Right kidney (tissue), 1 donor: ENCODE measurements at regions not wholly inside any gene's neighbourhood (a gene's known extent, or its start where the extent isn't known, plus 50 kb on each side); places are given as distances from the start of the nearest gene placed in this dataset.
"Not testable (repeated sequence)": the region's sequence is repeated elsewhere in the genome, so short reads cannot be mapped to it uniquely, and the experiment has no call there.

ENCODE experiments used
- DNase-seq: peaks from one replicate; pipeline ENCODE4 v3.0.0-alpha.2; 2016

GRCh38 chr3:78257951-78258530 is 1218.1 kb downstream of the ROBO2 start:
- no peak for DNase-seq

- DNase-seq = no peak
Observed at GRCh38 chr3:78258798-78259197, 1218.9 kb downstream of the ROBO2 start.

DNA sequence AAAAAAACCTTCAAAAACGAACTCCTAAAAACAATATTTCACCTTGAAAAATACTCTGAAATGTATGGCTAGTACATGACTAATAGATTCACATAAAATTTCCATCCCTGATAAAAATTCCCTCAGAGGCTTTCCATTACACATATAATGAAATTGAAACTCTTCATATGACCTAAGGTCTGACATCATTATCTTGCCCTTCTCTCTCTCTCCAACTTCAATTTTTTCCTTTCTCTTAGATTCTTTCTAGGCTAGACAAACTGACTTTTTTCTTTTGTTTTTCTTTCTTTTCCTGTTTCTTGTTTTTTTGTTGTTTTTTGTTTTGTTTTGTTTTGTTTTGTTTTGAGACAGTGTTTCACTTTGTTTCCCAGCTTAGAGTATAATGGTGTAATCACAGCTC is 1220.5 kb downstream of the ROBO2 start:
- no peak for DNase-seq

DNA sequence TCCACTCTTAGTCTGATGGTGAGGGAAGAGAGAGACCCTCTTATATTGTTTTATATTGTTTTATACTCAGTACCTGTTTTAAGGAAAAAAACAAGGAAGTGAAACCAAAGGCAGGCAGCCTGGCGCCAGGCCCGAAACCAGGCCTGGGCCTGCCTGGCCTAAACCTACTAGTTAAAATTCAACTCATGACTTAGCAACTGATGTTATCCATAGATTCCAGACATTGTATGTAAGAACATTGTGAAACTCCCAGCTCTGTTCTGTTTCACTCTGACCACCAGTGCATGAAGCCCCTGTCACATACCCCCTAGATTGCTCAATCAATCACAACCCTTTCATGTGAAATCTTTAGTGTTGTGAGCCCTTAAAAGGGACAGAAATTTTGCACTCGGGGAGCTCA is 1226.7 kb downstream of the ROBO2 start:
- not testable (repeated sequence) for DNase-seq

DNA sequence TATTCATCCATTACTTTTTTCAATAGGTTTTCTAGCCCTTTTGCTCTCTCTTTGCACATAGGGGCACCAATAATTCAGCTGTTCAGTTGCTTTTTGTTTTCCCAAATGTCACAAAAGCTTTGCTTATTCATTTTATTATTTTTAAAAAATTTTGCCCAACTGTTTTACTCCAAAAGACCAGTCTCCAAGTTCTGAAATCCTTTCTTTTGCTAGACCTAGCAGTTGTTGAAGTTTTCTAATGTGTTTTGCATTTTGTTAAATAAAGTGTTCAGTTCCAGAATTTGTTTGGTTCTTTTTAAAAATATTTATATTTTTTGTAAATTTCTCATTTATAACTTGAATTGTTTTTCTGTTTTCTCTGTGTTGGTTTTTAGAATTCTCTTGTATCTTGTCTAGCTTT is 1227.3 kb downstream of the ROBO2 start:
- no peak for DNase-seq

DNA sequence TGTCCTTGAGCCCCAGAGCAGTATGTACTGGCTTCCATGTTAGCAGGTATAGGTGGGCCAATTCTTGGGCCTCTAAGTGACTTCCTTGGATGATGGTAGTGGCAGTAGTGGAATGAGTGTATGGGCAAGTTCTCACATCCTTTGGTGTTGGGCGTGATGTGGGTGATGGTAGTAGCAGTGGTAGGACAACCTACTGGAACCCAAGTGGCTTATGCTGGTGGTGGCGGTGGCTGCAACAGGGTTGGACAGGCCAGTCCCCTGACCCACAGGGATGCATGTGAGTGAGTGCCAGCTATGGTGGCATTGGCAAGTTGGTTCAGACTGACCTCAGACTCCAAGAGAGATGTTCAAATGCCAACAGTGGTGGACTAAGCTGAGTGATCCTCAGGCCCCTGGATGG is 1228.2 kb downstream of the ROBO2 start:
- DNase-seq = no peak

GRCh38 chr3:78268716-78269668 is 1229.1 kb downstream of the ROBO2 start:
- DNase-seq = no peak

DNA sequence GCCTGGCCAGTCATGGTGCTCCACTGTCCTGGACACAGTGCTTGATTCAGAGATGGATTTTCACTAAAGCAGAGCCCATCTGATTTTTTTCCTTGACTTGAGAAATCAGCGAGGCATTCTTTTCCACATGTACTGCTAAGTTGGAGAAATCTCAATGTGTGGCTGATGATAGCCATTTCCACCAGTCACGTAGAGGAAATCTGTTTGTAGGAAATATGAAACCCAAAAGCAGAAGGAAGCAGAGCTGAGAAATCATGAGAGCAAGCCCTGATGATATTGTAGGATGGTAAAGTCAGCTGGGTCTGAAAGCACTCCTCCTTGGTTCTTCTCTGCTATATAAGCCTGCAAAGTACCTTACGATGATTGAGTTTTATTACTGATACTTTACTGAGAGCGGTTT is 1233.4 kb downstream of the ROBO2 start:
- DNase-seq = no peak

DNA sequence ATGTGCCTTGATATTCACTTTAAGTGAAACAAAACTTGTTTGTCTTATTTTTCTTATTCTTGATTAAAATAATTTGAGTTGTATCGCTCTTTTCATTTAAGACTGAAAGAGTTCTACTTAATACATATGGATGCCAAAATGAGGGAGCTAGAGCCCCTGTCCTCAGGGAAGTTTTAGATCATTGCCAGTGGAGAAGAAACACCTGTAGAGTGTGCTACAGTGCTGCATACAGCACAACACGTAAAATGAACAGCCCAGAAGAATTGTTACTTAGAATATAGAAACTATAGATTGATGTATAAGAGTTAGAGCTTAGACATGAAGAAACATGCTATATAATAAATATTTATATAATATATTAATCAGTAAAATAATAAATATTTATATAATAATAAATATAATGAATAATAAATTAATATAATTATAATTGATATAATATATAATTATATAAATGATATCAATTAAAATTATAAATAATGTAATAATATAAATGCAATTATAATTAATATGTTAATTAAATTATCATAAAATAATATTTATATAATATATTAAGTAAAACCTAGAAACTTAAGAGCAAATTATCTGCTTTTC is 1234.7 kb downstream of the ROBO2 start:
- DNase-seq = no peak

GRCh38 chr3:78275420-78275852 is 1235.5 kb downstream of the ROBO2 start:
- no peak for DNase-seq

- DNase-seq = no peak
Observed at GRCh38 chr3:78277220-78277619, 1237.3 kb downstream of the ROBO2 start.

DNA sequence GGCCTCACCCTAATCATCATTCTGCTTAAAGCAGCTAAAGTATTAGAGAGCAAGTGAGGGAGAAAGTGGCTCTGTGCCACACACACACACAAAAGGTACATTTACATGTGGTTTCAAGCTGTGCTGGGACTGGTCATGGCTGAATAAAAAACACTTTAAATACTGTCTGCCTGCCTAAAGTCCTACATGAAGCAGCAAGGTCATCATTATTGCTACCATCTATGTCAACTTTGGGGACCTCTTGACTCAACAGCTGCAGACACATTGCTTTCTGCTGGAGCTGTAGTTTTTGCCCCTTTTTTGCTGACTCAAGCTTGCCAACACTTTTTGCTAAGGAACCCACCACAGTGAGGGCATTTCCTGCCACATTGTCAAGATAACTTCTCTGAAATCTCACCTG is 1237.9 kb downstream of the ROBO2 start:
- DNase-seq = no peak

DNA sequence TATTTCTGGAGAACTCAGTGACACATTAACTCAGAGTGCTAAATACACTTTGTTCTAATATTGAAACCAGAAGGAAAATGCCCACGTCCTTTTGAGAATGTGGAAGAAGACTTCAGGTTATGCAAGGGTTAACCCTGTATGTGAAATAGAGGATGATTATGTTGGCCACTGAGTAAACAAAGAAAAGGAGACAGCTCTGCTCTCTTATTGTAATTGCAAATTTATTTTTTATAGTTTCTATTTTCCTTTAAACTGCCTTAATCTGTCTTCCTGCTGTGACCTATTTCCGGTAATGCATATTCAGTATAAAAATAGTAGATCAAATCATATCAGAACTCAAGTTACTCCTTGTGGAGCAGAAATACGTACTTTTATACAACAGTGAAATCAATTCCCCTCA is 1239.2 kb downstream of the ROBO2 start:
- DNase-seq = no peak

GRCh38 chr3:78281381-78281780 is 1241.5 kb downstream of the ROBO2 start:
- no peak for DNase-seq

GRCh38 chr3:78283994-78284393 is 1244.1 kb downstream of the ROBO2 start:
- DNase-seq = no peak

- DNase-seq = no peak
Observed at GRCh38 chr3:78285032-78285728, 1245.3 kb downstream of the ROBO2 start.

- no peak for DNase-seq
Observed at GRCh38 chr3:78287085-78287484, 1247.2 kb downstream of the ROBO2 start.

GRCh38 chr3:78293284-78293683 is 1253.4 kb downstream of the ROBO2 start:
- no peak for DNase-seq

DNA sequence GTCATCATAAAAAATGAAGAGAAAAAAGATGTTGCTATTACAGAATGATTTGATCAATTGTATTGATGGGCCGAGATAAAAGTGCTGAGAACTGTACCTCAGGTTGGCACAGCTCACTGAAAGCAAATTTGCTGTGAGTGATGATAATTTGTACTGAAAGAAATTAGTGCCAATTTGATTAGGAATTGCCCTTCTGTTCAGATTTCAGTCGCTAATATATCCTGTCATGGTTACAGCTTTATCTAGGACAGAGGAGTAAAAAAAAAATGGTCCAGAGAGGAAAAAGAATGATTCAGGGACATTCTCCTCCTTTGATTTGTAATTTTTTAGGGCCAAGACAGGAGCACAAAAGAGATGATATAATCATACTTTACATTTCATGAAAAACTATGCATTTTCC is 1264.2 kb downstream of the ROBO2 start:
- DNase-seq = no peak

- DNase-seq = no peak
Observed at GRCh38 chr3:78312851-78313250, 1273.0 kb downstream of the ROBO2 start.

GRCh38 chr3:78313332-78313731 is 1273.4 kb downstream of the ROBO2 start:
- no peak for DNase-seq

DNA sequence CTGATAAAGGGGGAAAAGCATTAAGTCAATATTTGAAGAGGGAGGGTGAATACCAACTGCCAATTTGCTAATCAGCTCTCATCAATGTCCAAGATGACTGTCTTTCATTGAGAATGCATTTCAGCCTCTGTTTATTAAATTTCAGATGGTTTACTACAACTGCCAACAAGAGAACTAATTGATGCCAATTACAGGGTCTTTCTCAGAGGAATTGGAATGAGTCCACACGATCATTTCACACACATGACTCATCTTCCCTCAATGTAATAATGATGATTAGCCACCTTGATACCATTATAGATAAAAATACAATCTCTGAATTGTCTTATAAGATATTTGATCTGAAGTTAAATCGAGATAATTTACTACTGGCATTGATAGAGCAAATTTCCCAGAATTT is 1274.4 kb downstream of the ROBO2 start:
- DNase-seq = no peak

GRCh38 chr3:78317774-78318173 is 1277.9 kb downstream of the ROBO2 start:
- DNase-seq = no peak
